ENCODE measurements at regions not wholly inside any gene's neighbourhood (a gene's known extent, or its start where the extent isn't known, plus 50 kb on each side); places are given as distances from the start of the nearest gene placed in this dataset.

DNA sequence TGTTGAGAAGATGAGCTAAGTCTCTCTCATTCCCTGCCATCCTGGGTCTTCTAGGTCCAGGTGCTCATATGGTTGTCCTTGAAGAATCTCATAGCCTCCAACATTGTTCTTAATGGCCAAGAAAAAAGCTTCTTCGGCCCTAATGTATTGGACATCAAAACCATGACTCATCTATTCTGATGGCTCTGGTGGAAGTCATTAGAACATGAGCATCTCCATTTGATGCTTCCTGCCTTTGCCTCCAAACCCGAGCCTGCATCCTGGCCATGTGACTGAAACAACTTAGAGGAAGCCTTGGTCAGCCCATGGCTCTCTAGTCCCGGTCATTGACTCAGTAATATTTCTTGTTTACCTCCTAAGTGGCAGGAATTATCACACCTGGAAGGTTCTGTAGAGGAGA lies 264.1 kb upstream of the FZD8 start:
- Histone ChIP-seq H3K9ac (ENCODE audit: low read length) (no peak overlapping the region), H3K9me3 (ENCODE audit: control insufficient read depth, low read length) (no peaks in the 10 kb centered on the region), H3K4me1 (ENCODE audit: control insufficient read depth, insufficient read depth, low read length) (no peaks in the 10 kb centered on the region), H3K4me3 (ENCODE audit: low read length) (no peak overlapping the region), H3K27me3 (ENCODE audit: control insufficient read depth, insufficient read depth, low read length) (no peaks in the 10 kb centered on the region), H3K36me3 (ENCODE audit: control insufficient read depth, insufficient read depth, low read length) (no peaks in the 10 kb centered on the region)

DNA sequence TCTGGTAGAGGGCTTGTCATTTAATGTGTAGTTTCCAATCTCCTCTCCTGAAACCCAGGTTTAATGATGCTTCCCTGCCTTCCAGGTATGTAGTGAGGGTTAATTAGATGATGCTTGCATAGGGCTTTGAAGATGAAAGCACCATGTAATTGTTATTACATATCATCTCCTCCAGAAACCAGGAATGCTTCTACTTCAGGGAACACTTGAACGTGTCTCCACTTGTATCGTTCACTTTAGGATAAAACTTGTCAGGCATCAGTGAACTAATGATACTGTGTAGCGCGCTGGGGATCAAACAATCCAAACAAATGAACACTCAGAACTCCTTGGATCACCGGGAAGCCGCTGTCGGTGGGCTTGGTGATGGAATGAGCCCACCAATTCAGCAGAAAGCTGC lies 260.9 kb upstream of the FZD8 start:
- H3K9me3 ChIP-seq (ENCODE audit: control insufficient read depth, low read length) = no peaks in the 10 kb centered on the region
- H3K4me1 ChIP-seq (ENCODE audit: control insufficient read depth, insufficient read depth, low read length) = no peaks in the 10 kb centered on the region
- no peaks in the 10 kb centered on the region for H3K36me3 ChIP-seq (ENCODE audit: control insufficient read depth, insufficient read depth, low read length)
- no peak overlapping the region for H3K9ac ChIP-seq (ENCODE audit: low read length)
- H3K27me3 ChIP-seq (ENCODE audit: control insufficient read depth, insufficient read depth, low read length) = no peaks in the 10 kb centered on the region
- H3K4me3 ChIP-seq (ENCODE audit: low read length) = no peak overlapping the region

DNA sequence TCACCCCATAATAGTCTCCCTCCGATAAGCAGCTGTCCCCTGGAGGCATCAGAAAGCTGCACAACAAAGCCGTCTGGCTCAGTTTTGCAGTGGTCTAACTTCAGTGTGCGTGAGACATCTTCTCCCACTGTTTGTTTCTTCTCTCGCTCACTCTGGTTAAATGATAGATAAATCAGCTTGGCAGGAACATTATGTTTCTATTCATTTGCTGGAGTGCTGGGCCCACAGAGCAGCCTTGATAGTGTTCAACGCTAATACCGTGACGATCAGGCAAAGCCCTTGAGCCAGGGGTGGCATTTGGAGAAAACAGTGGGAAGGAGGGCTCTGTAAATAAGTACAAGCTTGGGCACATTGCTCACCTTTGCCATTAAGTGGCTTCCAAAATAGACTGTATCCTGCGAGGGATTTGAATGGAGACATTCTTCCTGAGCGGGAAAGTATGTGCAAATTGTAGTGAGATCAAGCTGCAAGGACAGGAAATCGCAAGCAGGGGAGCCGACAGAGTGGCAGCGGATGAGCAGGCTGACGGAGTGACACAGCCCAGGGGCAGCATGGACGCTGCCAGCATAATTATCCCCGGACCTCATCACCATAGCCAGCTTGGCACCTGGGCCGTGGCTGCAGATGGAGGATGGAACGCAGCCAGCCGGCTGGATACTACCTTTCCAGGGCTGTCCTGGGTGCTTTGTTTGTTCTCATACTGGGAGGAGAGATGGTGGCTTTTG lies 256.8 kb upstream of the FZD8 start:
- no peaks in the 10 kb centered on the region for H3K27me3 ChIP-seq (ENCODE audit: control insufficient read depth, insufficient read depth, low read length)
- no peaks in the 10 kb centered on the region for H3K9me3 ChIP-seq (ENCODE audit: control insufficient read depth, low read length)
- H3K4me3 ChIP-seq (ENCODE audit: low read length) = no peak overlapping the region
- H3K4me1 ChIP-seq (ENCODE audit: control insufficient read depth, insufficient read depth, low read length) = no peaks in the 10 kb centered on the region
- no peaks in the 10 kb centered on the region for H3K36me3 ChIP-seq (ENCODE audit: control insufficient read depth, insufficient read depth, low read length)
- H3K9ac ChIP-seq (ENCODE audit: low read length) = no peak overlapping the region

DNA sequence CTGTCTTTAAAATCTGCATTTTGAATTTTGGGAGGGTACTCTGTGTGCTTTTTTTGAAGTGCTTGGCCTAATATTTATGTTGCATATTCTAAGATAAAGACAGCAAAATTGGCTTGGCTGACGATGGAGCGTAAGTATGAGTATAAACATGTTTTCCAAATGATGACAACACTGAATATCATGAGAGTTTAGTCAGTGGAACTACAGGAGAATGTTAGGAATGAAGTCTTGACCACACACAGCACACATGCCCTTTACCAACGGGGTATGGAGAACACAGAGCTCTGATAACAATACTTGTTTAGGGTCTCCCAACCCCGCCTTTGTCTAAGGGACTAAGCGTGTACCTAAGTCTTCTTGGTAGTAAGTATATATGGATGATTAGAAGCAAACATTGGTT lies 253.9 kb upstream of the FZD8 start:
- Histone ChIP-seq H3K4me3 (ENCODE audit: low read length) (no peak overlapping the region), H3K36me3 (ENCODE audit: control insufficient read depth, insufficient read depth, low read length) (no peaks in the 10 kb centered on the region), H3K4me1 (ENCODE audit: control insufficient read depth, insufficient read depth, low read length) (peaks cover 15% of the 10 kb centered on the region), H3K27me3 (ENCODE audit: control insufficient read depth, insufficient read depth, low read length) (no peaks in the 10 kb centered on the region), H3K9me3 (ENCODE audit: control insufficient read depth, low read length) (no peaks in the 10 kb centered on the region), H3K9ac (ENCODE audit: low read length) (no peak overlapping the region)

DNA sequence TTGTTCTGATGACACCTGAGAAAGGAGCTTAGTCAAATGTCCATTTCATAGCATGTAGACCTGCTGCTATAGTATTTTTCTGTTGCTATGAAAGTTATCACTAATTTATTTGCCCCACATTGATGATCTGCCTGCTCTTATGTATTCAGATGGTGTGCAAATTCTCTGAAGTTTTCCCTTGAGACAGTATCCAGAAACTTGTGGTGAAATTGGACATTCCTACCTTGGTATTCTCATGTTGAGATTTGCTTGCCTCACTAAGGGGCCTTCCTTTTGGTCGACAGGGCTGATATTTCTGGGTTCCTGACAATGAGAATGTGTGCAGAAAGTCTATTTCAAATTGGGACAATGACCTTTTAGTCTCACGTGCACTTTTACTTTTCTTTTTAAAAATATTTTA lies 253.2 kb upstream of the FZD8 start:
- H3K9me3 ChIP-seq (ENCODE audit: control insufficient read depth, low read length) = no peaks in the 10 kb centered on the region
- no peaks in the 10 kb centered on the region for H3K36me3 ChIP-seq (ENCODE audit: control insufficient read depth, insufficient read depth, low read length)
- no peak overlapping the region for H3K4me3 ChIP-seq (ENCODE audit: low read length)
- H3K4me1 ChIP-seq (ENCODE audit: control insufficient read depth, insufficient read depth, low read length) = peaks cover 21% of the 10 kb centered on the region
- no peak overlapping the region for H3K9ac ChIP-seq (ENCODE audit: low read length)
- H3K27me3 ChIP-seq (ENCODE audit: control insufficient read depth, insufficient read depth, low read length) = no peaks in the 10 kb centered on the region

DNA sequence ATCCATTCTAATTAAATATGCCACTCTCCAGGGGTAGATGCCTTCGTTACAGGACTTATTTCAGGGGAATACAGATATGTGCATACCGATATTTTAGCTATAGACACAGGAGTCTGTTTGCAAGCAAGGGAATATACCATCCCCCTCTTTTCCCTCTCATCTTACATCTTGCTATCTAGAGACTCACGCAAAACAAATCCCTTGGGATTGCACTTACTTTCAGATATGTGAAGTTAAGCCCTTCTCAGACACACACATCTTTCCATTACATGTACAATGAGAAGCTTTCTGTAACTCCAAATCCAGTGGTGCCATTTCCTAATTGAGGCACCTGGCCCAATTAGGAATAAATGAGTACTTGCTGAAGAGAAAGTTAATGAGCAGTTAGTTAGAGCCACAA lies 250.4 kb upstream of the FZD8 start:
- H3K4me3 ChIP-seq (ENCODE audit: low read length) = no peak overlapping the region
- H3K9ac ChIP-seq (ENCODE audit: low read length) = no peak overlapping the region
- H3K9me3 ChIP-seq (ENCODE audit: control insufficient read depth, low read length) = no peaks in the 10 kb centered on the region
- H3K36me3 ChIP-seq (ENCODE audit: control insufficient read depth, insufficient read depth, low read length) = no peaks in the 10 kb centered on the region
- H3K27me3 ChIP-seq (ENCODE audit: control insufficient read depth, insufficient read depth, low read length) = no peaks in the 10 kb centered on the region
- peaks cover 49% of the 10 kb centered on the region for H3K4me1 ChIP-seq (ENCODE audit: control insufficient read depth, insufficient read depth, low read length)

DNA sequence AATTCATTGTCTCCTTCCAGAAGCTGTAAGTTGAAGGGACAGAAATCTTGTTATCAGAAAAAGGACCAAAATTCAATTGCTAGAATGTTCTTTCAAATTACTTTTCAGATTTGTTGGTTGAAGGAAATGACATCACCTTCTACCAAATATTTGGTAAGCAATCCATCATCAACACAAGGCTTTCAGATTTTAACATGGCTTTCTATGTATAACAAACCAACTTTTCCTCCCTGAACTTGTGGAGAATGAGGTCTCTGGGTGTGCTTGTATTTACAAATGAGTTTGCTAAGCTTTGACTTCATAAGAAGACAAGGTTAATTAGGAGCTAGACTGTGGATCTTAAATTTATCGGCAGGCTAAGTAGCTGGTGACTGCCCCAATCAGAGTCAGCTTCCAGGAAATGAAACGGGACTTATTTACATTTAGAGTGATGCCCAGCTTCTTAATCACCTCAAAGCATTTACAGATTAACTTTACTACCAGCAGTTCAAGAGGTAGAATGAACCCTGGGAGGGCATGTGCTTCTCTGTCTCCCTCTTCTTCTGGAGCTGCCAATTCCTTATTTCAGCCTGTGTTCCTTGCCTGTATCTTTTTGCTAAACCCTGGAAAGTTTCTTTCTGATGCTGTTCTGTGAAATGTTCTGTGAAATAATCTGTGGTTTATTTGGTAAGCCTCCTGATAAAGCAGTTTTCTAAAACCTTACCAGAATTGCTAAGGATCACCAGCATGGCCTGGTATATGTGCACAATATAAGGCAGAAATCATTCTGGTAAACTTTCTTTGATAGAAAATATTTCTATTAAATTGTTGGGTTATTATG lies 248.8 kb upstream of the FZD8 start:
- H3K4me1 ChIP-seq (ENCODE audit: control insufficient read depth, insufficient read depth, low read length) = peaks cover 58% of the 10 kb centered on the region
- H3K27me3 ChIP-seq (ENCODE audit: control insufficient read depth, insufficient read depth, low read length) = no peaks in the 10 kb centered on the region
- no peak overlapping the region for H3K4me3 ChIP-seq (ENCODE audit: low read length)
- no peaks in the 10 kb centered on the region for H3K9me3 ChIP-seq (ENCODE audit: control insufficient read depth, low read length)
- H3K9ac ChIP-seq (ENCODE audit: low read length) = no peak overlapping the region
- H3K36me3 ChIP-seq (ENCODE audit: control insufficient read depth, insufficient read depth, low read length) = no peaks in the 10 kb centered on the region

DNA sequence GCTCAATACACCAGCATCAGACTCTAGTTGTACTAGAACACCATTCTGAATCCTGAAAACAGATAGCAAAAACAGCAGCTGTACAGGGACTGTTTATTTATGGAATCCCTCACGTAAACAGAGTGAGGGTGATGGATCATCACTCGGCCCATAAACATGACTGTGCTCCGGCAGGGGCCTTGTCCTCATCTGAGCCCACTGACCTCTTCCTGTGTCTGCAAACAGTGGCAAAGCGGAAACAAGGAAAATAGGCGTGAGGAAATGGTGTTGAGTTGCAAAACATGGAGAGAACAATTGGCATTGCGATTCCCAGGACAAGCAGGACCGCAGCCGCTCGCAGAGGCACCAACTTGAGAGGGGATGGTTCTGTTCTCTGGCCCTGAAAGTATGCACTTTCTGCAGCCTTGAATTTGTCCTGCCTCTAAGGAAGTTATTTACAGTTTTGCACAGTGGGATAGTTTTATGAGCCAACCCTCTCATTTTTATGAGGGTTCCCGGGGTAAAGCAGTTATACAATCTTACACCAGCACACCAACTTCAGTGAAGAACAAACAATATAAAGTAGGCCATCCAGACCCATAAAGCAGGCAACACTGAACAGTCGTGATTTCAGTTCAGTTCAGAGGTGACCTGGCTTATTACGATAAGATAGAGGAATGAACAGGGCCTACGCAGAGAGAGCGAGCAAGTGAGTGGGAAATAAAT lies 248.0 kb upstream of the FZD8 start:
- no peaks in the 10 kb centered on the region for H3K9me3 ChIP-seq (ENCODE audit: control insufficient read depth, low read length)
- no peaks in the 10 kb centered on the region for H3K36me3 ChIP-seq (ENCODE audit: control insufficient read depth, insufficient read depth, low read length)
- peaks cover 63% of the 10 kb centered on the region for H3K4me1 ChIP-seq (ENCODE audit: control insufficient read depth, insufficient read depth, low read length)
- H3K9ac ChIP-seq (ENCODE audit: low read length) = no peak overlapping the region
- H3K4me3 ChIP-seq (ENCODE audit: low read length) = no peak overlapping the region
- no peaks in the 10 kb centered on the region for H3K27me3 ChIP-seq (ENCODE audit: control insufficient read depth, insufficient read depth, low read length)

DNA sequence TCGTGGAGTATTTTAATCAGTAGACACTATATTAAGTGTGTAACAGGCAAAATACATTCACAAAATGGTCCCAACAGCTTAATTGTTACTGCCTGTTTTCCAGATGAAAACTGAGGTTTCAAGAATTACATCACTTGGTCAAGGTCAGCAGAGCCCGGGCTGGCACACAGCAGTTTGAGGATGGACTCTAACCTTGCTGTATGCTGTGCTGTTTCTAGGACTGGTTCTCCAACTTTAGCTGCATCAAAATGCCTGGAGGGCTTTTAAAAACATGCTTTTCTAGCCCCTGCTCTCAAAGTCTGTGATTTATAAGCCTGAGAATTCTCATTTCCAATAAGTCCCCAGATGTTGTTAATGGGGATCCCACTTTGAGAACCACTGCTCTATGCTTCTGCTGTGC lies 247.1 kb upstream of the FZD8 start:
- no peaks in the 10 kb centered on the region for H3K36me3 ChIP-seq (ENCODE audit: control insufficient read depth, insufficient read depth, low read length)
- no peaks in the 10 kb centered on the region for H3K9me3 ChIP-seq (ENCODE audit: control insufficient read depth, low read length)
- H3K4me1 ChIP-seq (ENCODE audit: control insufficient read depth, insufficient read depth, low read length) = peaks cover 71% of the 10 kb centered on the region
- H3K4me3 ChIP-seq (ENCODE audit: low read length) = no peak overlapping the region
- no peak overlapping the region for H3K9ac ChIP-seq (ENCODE audit: low read length)
- no peaks in the 10 kb centered on the region for H3K27me3 ChIP-seq (ENCODE audit: control insufficient read depth, insufficient read depth, low read length)

DNA sequence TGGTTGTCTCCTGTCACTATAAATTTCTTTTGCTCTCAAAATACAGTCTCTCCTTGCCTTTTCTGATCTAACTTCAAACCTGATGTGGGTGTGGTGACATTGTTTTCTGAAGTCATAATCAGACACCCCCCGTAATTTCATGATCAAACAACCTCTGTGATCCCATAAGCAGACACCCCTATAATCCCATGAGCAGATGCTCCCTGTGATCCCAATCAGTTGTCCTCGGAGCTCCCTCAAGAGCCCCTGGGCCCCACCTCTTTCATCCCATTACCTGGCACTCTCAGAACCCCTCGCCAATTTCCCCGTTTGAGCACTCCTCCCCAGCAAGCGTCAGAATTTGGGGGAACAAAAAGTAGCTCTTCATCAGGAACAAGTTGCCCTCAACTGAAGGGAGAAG lies 246.3 kb upstream of the FZD8 start:
- Histone ChIP-seq H3K9me3 (ENCODE audit: control insufficient read depth, low read length) (no peaks in the 10 kb centered on the region), H3K36me3 (ENCODE audit: control insufficient read depth, insufficient read depth, low read length) (no peaks in the 10 kb centered on the region), H3K4me1 (ENCODE audit: control insufficient read depth, insufficient read depth, low read length) (peaks cover 73% of the 10 kb centered on the region), H3K27me3 (ENCODE audit: control insufficient read depth, insufficient read depth, low read length) (no peaks in the 10 kb centered on the region), H3K9ac (ENCODE audit: low read length) (no peak overlapping the region), H3K4me3 (ENCODE audit: low read length) (no peak overlapping the region)

DNA sequence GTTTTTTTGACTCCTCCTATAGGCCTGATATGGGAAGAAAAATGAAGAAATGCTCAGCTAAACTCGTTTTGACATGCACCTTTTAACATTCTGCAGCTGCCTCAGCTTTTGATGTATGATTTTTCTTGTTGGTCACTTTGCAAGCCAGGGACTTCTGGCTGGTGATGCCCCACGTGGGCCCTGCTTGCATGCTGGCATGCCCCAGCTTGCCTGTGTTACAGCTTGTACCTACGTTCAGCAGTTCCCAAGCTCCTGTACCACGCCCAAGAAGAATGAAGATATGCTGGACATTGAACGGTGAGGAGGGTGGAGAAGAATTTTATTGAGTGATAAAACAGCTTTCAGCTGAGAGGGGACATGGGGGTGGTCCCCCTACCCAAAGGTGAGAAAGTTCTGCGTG lies 245.6 kb upstream of the FZD8 start:
- H3K36me3 ChIP-seq (ENCODE audit: control insufficient read depth, insufficient read depth, low read length) = no peaks in the 10 kb centered on the region
- H3K9ac ChIP-seq (ENCODE audit: low read length) = no peak overlapping the region
- H3K4me1 ChIP-seq (ENCODE audit: control insufficient read depth, insufficient read depth, low read length) = peaks cover 73% of the 10 kb centered on the region
- no peaks in the 10 kb centered on the region for H3K27me3 ChIP-seq (ENCODE audit: control insufficient read depth, insufficient read depth, low read length)
- H3K4me3 ChIP-seq (ENCODE audit: low read length) = no peak overlapping the region
- H3K9me3 ChIP-seq (ENCODE audit: control insufficient read depth, low read length) = no peaks in the 10 kb centered on the region

DNA sequence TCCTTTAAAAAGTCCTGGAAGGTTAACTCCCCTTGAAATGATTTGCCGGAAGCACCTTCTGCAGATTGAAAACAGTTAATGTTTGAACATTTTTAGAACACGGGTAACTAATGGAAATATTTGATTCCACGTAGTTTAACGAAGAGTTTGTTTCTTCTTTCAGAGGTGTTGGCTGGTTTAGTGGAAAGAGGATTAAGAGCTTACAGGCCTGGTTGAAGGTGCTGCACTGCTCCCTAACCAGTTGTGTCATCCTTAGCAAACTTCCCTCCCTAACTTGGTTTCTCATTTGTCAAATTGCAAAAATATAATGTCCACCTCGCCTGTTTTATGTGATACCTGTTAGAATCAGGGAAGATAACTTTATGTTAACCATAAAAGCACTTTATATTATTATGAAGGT lies 243.0 kb upstream of the FZD8 start:
- no peak overlapping the region for H3K9ac ChIP-seq (ENCODE audit: low read length)

More for the DNA sequence above, 243.0 kb upstream of the FZD8 start:
- no peaks in the 10 kb centered on the region for H3K36me3 ChIP-seq (ENCODE audit: control insufficient read depth, insufficient read depth, low read length)
- peaks cover 50% of the 10 kb centered on the region for H3K4me1 ChIP-seq (ENCODE audit: control insufficient read depth, insufficient read depth, low read length)
- no peaks in the 10 kb centered on the region for H3K27me3 ChIP-seq (ENCODE audit: control insufficient read depth, insufficient read depth, low read length)
- H3K9me3 ChIP-seq (ENCODE audit: control insufficient read depth, low read length) = no peaks in the 10 kb centered on the region
- no peak overlapping the region for H3K4me3 ChIP-seq (ENCODE audit: low read length)
